Fibroblast of lung (primary cell): ENCODE measurements at regions not wholly inside any gene's neighbourhood (a gene's known extent, or its start where the extent isn't known, plus 50 kb on each side); places are given as distances from the start of the nearest gene placed in this dataset.

Experiments
- EZH2 ChIP-seq: IDR thresholded peaks from 2 replicates; pipeline ENCODE4 v1.5.1; 2012; ENCODE audit warnings: low read length, control low read depth, mild to moderate bottlenecking; ENCODE audit errors: missing control alignments
- TF ChIP-seq, protein P1 (sequence below), 2 donors: IDR thresholded peaks in 1 of 2; conservative IDR thresholded peaks in 1 of 2; 1 replicate in 1 of 2; 2 replicates in 1 of 2; pipeline ENCODE4 v1.5.1; 2011 to 2012; ENCODE audit warnings: low read length in 2 of 2, control low read depth in 1 of 2, inconsistent platforms in 1 of 2, low read depth in 1 of 2, mild to moderate bottlenecking in 1 of 2

GRCh38 chr12:5180496-5180895, 136.8 kb downstream of the KCNA5 start:
- TF ChIP-seq, protein P1, sequence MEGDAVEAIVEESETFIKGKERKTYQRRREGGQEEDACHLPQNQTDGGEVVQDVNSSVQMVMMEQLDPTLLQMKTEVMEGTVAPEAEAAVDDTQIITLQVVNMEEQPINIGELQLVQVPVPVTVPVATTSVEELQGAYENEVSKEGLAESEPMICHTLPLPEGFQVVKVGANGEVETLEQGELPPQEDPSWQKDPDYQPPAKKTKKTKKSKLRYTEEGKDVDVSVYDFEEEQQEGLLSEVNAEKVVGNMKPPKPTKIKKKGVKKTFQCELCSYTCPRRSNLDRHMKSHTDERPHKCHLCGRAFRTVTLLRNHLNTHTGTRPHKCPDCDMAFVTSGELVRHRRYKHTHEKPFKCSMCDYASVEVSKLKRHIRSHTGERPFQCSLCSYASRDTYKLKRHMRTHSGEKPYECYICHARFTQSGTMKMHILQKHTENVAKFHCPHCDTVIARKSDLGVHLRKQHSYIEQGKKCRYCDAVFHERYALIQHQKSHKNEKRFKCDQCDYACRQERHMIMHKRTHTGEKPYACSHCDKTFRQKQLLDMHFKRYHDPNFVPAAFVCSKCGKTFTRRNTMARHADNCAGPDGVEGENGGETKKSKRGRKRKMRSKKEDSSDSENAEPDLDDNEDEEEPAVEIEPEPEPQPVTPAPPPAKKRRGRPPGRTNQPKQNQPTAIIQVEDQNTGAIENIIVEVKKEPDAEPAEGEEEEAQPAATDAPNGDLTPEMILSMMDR (conservative IDR thresholded peaks at IDR 0.05 in 1 of 2, IDR thresholded peaks at IDR 0.05 in 1 of 2; ENCODE audit: low read depth in 1 of 2, low read length in 2 of 2): no peak
- no peak for TF ChIP-seq EZH2
